Endothelial cell of umbilical vein (primary cell): ENCODE measurements at regions not wholly inside any gene's neighbourhood (a gene's known extent, or its start where the extent isn't known, plus 50 kb on each side); places are given as distances from the start of the nearest gene placed in this dataset.

Experiments
- CTCF ChIP-seq, 2 donors: IDR thresholded peaks; 1 replicate in 1 of 2; 2 replicates in 1 of 2; pipeline ENCODE4 v1.5.1; 2011; ENCODE audit warnings: low read length in 2 of 2, mild to moderate bottlenecking in 2 of 2, moderate library complexity in 2 of 2, control low read depth in 1 of 2, inconsistent platforms in 1 of 2, low read depth in 1 of 2; ENCODE audit not compliant: insufficient read depth in 1 of 2; ENCODE audit errors: extremely low read depth in 1 of 2
- EZH2 ChIP-seq: IDR thresholded peaks from 2 replicates; pipeline ENCODE4 v1.6.1; 2012; ENCODE audit warnings: borderline replicate concordance, low read depth, mild to moderate bottlenecking, moderate library complexity, low read length, inconsistent platforms; ENCODE audit not compliant: severe bottlenecking
- FOS ChIP-seq: IDR thresholded peaks from 2 replicates; pipeline ENCODE4 v1.6.1; 2011; ENCODE audit warnings: mild to moderate bottlenecking, low read length, moderate library complexity, borderline replicate concordance; ENCODE audit not compliant: insufficient read depth
- MYC ChIP-seq: IDR thresholded peaks from one replicate; pipeline ENCODE4 v1.6.1; 2011; ENCODE audit warnings: mild to moderate bottlenecking, low read depth, low read length
- POLR2A ChIP-seq: IDR thresholded peaks from 2 replicates; pipeline ENCODE4 v1.6.1; 2012; ENCODE audit warnings: low read depth, mild to moderate bottlenecking, control low read depth, low read length
- POLR2AphosphoS5 ChIP-seq: IDR thresholded peaks from 2 replicates; pipeline ENCODE4 v1.6.1; 2012; ENCODE audit warnings: low read depth, mild to moderate bottlenecking, control low read depth, low read length, moderate library complexity; ENCODE audit not compliant: insufficient read depth
- TF ChIP-seq, protein P1 (sequence below): IDR thresholded peaks from 2 replicates; pipeline ENCODE4 v1.6.1; 2011; ENCODE audit not compliant: insufficient read depth, insufficient read length

DNA sequence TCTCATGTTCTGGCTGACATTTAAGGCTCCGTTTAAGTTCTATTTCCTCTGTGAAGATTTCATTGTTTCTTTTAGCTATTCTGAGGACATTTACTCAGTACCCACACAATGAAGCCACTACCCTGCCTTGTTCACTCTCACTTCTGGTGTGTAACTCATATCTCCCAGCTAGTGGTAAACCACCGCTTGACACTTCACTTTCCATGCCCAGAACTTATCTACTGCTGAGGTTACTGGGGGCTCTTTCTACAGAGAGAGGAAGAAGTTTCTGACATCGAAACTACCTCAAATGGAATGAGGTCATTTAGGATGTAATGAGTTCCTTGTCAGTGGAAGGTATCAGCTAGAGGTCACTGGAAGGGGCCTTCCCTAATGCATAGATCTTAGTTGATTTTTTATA, 501.5 kb downstream of the DMAC1 start:
- TF ChIP-seq, protein P1, sequence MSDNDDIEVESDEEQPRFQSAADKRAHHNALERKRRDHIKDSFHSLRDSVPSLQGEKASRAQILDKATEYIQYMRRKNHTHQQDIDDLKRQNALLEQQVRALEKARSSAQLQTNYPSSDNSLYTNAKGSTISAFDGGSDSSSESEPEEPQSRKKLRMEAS = no peak
- TF ChIP-seq CTCF (IDR thresholded peaks at IDR 0.05; ENCODE audit: extremely low read depth in 1 of 2, insufficient read depth in 1 of 2, low read depth in 1 of 2, low read length in 2 of 2) (no peak), POLR2AphosphoS5 (no peak), POLR2A (no peak), MYC (no peak), EZH2 (no peak), FOS (no peak)
